ENCODE measurements at regions not wholly inside any gene's neighbourhood (a gene's known extent, or its start where the extent isn't known, plus 50 kb on each side); places are given as distances from the start of the nearest gene placed in this dataset.

DNA sequence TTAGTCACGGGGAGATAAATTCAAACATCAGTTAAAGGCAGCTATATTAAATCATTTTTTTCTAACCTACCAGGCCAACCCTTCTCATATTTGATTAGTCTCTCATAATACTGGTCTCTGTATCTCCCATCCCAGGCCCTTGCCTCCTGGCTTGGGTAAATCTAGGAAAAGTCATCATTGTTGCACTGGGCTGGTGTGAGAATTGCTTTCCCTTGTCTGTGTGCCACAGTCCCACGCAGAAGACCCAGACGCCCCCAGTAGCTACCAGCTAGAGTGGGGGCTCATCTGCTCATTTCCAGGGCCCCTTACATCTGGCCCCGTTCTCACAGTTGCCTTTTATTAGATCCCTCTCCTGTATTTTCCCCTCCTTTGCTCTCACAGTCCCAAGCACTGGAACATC is 67.6 kb upstream of the VIPR2 start:
- TF ChIP-seq, protein P1, sequence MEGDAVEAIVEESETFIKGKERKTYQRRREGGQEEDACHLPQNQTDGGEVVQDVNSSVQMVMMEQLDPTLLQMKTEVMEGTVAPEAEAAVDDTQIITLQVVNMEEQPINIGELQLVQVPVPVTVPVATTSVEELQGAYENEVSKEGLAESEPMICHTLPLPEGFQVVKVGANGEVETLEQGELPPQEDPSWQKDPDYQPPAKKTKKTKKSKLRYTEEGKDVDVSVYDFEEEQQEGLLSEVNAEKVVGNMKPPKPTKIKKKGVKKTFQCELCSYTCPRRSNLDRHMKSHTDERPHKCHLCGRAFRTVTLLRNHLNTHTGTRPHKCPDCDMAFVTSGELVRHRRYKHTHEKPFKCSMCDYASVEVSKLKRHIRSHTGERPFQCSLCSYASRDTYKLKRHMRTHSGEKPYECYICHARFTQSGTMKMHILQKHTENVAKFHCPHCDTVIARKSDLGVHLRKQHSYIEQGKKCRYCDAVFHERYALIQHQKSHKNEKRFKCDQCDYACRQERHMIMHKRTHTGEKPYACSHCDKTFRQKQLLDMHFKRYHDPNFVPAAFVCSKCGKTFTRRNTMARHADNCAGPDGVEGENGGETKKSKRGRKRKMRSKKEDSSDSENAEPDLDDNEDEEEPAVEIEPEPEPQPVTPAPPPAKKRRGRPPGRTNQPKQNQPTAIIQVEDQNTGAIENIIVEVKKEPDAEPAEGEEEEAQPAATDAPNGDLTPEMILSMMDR (conservative IDR thresholded peaks at IDR 0.05; ENCODE audit: low read depth), result no peak
- no peak for DNase-seq (ENCODE audit: low spot score)
- H3K27ac ChIP-seq, result no peak overlapping the region
- POLR2A ChIA-PET (ENCODE audit: low non-redundant PET), result no interaction called here
- CTCF ChIA-PET, result no interaction called here

DNA sequence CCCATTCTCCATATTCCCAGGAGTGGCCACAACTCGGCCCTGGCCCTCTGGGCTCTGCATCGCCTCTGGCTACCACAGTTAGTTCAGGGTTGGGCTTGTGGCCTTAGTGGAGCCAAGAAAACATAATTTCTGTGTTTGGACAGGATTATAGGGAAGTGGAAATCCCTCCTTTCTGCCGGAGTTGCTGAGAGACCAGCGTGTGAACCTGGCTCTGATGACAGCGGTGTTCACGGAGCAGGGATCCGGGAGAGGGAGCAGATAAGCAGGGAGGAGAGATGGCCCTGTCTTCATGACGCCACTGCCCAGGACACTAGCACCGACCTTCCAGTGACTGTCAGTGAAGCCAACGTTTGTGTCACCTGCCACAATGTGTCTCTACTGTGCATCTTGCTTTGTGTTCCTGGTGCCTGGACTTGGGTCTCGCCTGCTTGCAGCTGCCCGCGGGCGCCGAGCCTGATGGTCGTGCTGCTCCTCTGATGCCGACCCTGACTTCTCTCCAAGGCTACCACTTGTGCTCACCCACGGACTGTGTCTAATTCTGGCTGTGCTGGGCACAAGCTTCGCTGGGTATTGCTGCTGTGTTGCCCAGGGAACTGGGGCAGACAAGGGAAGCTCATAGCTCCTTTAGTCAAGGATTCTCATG is 67.0 kb upstream of the VIPR2 start:
- POLR2A ChIA-PET (ENCODE audit: low non-redundant PET), result no interaction called here
- DNase-seq (ENCODE audit: low spot score), result no peak
- no peak overlapping the region for H3K27ac ChIP-seq
- CTCF ChIA-PET, result no interaction called here
- TF ChIP-seq, protein P1 (conservative IDR thresholded peaks at IDR 0.05; ENCODE audit: low read depth), result no peak

DNA sequence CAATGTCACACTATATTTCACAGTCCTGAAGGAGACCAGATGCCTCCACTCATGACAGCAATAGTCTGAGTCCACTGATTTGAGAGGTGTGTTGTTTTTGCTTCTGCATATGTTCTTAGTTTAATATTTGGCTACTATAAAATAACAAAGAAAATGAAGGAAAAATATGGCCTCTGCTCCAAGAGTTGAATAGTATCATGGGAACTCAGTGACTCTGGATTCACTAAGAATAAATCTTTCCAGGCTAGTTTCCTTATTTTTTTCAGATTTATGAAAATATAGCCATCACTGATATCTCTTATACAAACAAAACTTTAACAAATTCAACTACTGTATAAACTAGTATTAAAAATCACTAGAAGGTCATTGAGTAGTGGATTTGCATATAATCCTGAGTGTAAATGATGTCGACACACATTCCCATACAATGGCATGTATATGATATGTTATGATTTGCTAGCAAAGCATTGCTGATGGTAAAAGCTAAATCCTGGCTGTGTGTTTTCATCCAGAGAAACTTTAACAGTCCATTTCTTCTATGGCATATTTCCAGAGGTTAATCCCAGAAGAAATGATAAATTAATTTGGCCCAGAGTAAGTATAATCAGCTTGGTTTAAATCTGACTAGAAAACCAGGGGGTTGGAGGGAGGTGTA is 66.0 kb upstream of the VIPR2 start:
- ChIA-PET CTCF (no interaction called here), POLR2A (ENCODE audit: low non-redundant PET) (no interaction called here)
- no peak overlapping the region for H3K27ac ChIP-seq
- TF ChIP-seq, protein P1 (conservative IDR thresholded peaks at IDR 0.05; ENCODE audit: low read depth), result no peak
- no peak for DNase-seq (ENCODE audit: low spot score)

DNA sequence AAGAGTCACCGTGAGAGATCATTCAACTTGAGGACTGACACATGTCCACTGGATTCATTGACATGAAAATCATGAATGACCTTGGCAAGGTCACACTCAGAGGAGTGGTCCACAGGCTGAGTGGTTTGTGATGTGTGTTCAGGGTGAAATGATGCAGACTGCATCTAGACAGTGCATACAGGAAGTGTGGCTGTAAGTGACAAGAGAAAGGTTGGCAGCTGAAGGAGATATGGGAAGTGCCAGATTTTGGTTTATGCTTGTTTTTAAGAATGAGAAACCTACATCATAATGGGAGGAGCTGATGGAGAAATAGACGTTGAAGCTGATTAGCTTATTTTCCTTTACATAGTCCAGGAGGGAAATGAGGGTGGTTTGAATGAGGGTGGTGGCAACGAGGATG is 64.8 kb upstream of the VIPR2 start:
- DNase-seq (ENCODE audit: low spot score), result no peak
- H3K27ac ChIP-seq, result no peak overlapping the region
- TF ChIP-seq, protein P1 (conservative IDR thresholded peaks at IDR 0.05; ENCODE audit: low read depth), result no peak
- POLR2A ChIA-PET (ENCODE audit: low non-redundant PET), result no interaction called here
- CTCF ChIA-PET, result no interaction called here

DNA sequence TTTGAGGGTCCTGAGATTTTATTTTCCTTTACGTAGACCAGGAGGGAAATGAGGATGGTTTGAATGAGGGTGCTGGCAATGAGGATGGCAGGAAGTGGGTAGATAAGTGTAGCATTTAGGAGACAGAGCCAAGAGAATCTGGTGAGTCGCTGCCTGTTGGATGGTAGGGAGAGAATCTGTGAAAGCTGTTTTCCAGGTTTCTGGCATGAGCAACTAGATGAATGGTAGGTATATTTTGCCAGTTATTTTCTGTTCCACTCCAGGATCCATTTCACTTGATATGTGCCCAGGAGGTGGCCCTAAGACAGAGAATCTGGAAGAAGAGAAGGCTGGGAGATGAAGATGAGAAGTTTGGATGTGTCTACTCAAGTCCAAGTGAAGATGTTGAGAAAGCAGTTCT is 63.3 kb upstream of the VIPR2 start:
- POLR2A ChIA-PET (ENCODE audit: low non-redundant PET), result no interaction called here
- CTCF ChIA-PET, result no interaction called here
- H3K27ac ChIP-seq, result no peak overlapping the region
- no peak for DNase-seq (ENCODE audit: low spot score)
- TF ChIP-seq, protein P1 (conservative IDR thresholded peaks at IDR 0.05; ENCODE audit: low read depth), result no peak

DNA sequence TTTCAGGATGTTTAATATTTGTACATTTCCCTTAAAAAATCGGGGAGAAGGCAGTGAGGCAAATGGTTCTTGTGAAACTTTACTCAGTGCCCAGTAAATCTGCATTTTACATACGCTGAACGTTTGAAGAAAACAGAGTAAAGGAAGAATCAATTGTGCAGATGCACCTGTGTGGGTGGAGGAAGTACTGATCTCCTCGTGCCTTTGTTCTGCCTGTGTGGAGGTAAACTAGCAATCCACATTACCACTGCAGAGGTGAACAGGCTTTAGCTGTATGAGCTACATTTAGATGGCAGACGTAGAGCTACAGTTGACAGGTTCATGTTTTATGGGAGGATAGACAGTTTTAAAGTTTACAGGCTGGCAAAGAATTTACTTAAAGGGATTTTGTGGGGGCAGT is 62.7 kb upstream of the VIPR2 start:
- TF ChIP-seq, protein P1 (conservative IDR thresholded peaks at IDR 0.05; ENCODE audit: low read depth), result no peak
- ChIA-PET CTCF (no interaction called here), POLR2A (ENCODE audit: low non-redundant PET) (no interaction called here)
- no peak overlapping the region for H3K27ac ChIP-seq
- DNase-seq (ENCODE audit: low spot score), result no peak

Measured in RWPE1 (cell line).